T1000 (cell line): ENCODE measurements at regions not wholly inside any gene's neighbourhood (a gene's known extent, or its start where the extent isn't known, plus 50 kb on each side); places are given as distances from the start of the nearest gene placed in this dataset.

ENCODE experiments used
- DNase-seq: peaks from one replicate; lab custom pipeline; 2025; ENCODE audit warnings: mixed read lengths; lab: John Stamatoyannopoulos, UW

GRCh38 chr1:222911866-222912265 lies 97.0 kb downstream of the DISP1 start:
- no peak for DNase-seq

GRCh38 chr1:222912730-222913129 lies 97.9 kb downstream of the DISP1 start:
- DNase-seq = no peak

GRCh38 chr1:222914861-222915632 lies 100.2 kb downstream of the DISP1 start:
- DNase-seq = no peak

- DNase-seq = no peak
Observed at GRCh38 chr1:222916100-222916499, 101.3 kb downstream of the DISP1 start.

- DNase-seq = no peak
Observed at GRCh38 chr1:222918801-222919477, 104.1 kb downstream of the DISP1 start.

GRCh38 chr1:222919478-222919865 lies 104.6 kb downstream of the DISP1 start:
- no peak for DNase-seq

- DNase-seq = no peak
Observed at GRCh38 chr1:222920169-222920568, 105.3 kb downstream of the DISP1 start.

GRCh38 chr1:222921945-222922344 lies 107.1 kb downstream of the DISP1 start:
- no peak for DNase-seq

- no peak for DNase-seq
Observed at GRCh38 chr1:222923506-222923905, 108.7 kb downstream of the DISP1 start.

GRCh38 chr1:222924136-222924706 lies 109.4 kb downstream of the DISP1 start:
- DNase-seq = no peak

GRCh38 chr1:222926566-222926965 lies 111.7 kb downstream of the DISP1 start:
- DNase-seq = no peak

GRCh38 chr1:222927031-222927430 lies 112.2 kb downstream of the DISP1 start:
- no peak for DNase-seq

GRCh38 chr1:222928212-222928611 lies 113.4 kb downstream of the DISP1 start:
- no peak for DNase-seq

GRCh38 chr1:222930070-222930469 lies 115.2 kb downstream of the DISP1 start:
- DNase-seq = no peak

GRCh38 chr1:222931023-222931422 lies 116.2 kb downstream of the DISP1 start:
- no peak for DNase-seq

- no peak for DNase-seq
Observed at GRCh38 chr1:222933273-222933672, 118.4 kb downstream of the DISP1 start.

GRCh38 chr1:222935239-222935900 lies 120.5 kb downstream of the DISP1 start:
- no peak for DNase-seq

- DNase-seq = no peak
Observed at GRCh38 chr1:222936042-222936441, 121.2 kb downstream of the DISP1 start.

- DNase-seq = no peak
Observed at GRCh38 chr1:222938986-222939385, 124.1 kb downstream of the DISP1 start.

- no peak for DNase-seq
Observed at GRCh38 chr1:222940095-222940494, 125.3 kb downstream of the DISP1 start.

GRCh38 chr1:222940906-222941305 lies 126.1 kb downstream of the DISP1 start:
- no peak for DNase-seq

GRCh38 chr1:222941425-222941824 lies 126.6 kb downstream of the DISP1 start:
- no peak for DNase-seq

GRCh38 chr1:222946436-222946835 lies 131.6 kb downstream of the DISP1 start:
- DNase-seq = no peak
